Esophagus squamous epithelium (tissue), 4 donors: ENCODE measurements at regions not wholly inside any gene's neighbourhood (a gene's known extent, or its start where the extent isn't known, plus 50 kb on each side); places are given as distances from the start of the nearest gene placed in this dataset.

Experiments used
- CTCF ChIP-seq, 6 experiments: fragments of 450-650 bp in 4 of 6; fragments of 200-600 bp in 2 of 6; sonication (generic) in 2 of 6; IDR thresholded peaks; one replicate each; pipeline ENCODE4 v1.5.1; 2016 to 2019; ENCODE audit warnings: antibody characterized with exemption in 6 of 6, mild to moderate bottlenecking in 4 of 6, moderate library complexity in 4 of 6
- POLR2A ChIP-seq, 4 donors: fragments of 450-650 bp; IDR thresholded peaks; one replicate each; pipeline ENCODE4 v1.6.1; 2017; ENCODE audit warnings: antibody characterized with exemption in 4 of 4, mild to moderate bottlenecking in 4 of 4, moderate library complexity in 3 of 4

- TF ChIP-seq POLR2A (IDR thresholded peaks at IDR 0.05) (no peak), CTCF (IDR thresholded peaks at IDR 0.05) (no peak)
Measured at GRCh38 chr4:107442538-107443111, 277.4 kb downstream of the PAPSS1 start.
